Muscle of back (tissue), 3 donors: ENCODE measurements at regions not wholly inside any gene's neighbourhood (a gene's known extent, or its start where the extent isn't known, plus 50 kb on each side); places are given as distances from the start of the nearest gene placed in this dataset.
"Not testable (repeated sequence)": the region's sequence is repeated elsewhere in the genome, so short reads cannot be mapped to it uniquely, and the experiment has no call there.

Source experiments
- DNase-seq, 3 donors: peaks; one replicate each; pipeline versions ENCODE4 v3.0.0 to v3.0.0-alpha.2; 2013

- not testable (repeated sequence) for DNase-seq
Observed at GRCh38 chr5:143588121-143588520, 184.6 kb upstream of the NR3C1 start.

- no peak for DNase-seq
Observed at GRCh38 chr5:143586781-143587362, 183.4 kb upstream of the NR3C1 start.

GRCh38 chr5:143585970-143586369, 182.5 kb upstream of the NR3C1 start:
- no peak for DNase-seq

GRCh38 chr5:143583409-143583808, 179.9 kb upstream of the NR3C1 start:
- no peak for DNase-seq

DNA sequence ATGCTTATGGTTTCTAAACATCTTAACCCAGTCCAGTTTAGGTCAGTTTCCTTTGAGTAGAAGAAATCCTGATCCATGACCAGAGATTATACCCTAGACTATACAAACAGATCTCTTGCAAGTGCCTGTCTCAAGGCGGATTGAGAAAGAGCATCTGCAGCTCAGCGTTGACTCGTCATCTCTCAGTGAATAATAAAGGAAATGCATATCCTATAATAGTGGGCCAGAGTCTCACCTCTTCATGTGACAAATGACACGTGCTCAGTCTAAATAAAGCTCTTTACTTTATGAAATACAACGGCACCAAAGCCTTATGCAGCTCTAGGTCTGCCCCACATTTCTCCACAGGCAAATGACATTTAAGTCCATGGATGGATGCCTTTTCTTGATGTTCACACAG, 179.4 kb upstream of the NR3C1 start:
- DNase-seq, result no peak

GRCh38 chr5:143582176-143582575, 178.7 kb upstream of the NR3C1 start:
- DNase-seq, result no peak

DNA sequence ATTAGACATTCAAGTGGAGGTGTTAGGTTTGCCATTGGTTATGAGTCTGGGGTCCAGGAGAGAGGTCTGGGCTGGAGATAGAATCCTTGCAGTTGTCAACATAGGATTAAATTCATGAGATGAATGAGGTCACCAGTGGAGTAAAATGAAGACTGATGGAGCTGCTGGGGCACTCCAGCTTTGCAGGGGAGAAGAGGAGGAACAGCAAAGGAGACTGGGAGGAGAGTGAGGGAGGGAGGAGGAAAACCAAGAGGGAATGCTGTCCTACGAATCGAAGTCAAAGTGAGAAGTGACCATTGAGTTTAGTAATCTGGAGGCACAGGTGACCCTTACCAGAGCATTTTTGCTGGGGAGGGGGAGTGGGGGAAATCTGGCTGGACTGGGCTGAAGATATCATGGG, 178.2 kb upstream of the NR3C1 start:
- DNase-seq, result no peak

- DNase-seq, result no peak
Observed at GRCh38 chr5:143581147-143581546, 177.7 kb upstream of the NR3C1 start.

DNA sequence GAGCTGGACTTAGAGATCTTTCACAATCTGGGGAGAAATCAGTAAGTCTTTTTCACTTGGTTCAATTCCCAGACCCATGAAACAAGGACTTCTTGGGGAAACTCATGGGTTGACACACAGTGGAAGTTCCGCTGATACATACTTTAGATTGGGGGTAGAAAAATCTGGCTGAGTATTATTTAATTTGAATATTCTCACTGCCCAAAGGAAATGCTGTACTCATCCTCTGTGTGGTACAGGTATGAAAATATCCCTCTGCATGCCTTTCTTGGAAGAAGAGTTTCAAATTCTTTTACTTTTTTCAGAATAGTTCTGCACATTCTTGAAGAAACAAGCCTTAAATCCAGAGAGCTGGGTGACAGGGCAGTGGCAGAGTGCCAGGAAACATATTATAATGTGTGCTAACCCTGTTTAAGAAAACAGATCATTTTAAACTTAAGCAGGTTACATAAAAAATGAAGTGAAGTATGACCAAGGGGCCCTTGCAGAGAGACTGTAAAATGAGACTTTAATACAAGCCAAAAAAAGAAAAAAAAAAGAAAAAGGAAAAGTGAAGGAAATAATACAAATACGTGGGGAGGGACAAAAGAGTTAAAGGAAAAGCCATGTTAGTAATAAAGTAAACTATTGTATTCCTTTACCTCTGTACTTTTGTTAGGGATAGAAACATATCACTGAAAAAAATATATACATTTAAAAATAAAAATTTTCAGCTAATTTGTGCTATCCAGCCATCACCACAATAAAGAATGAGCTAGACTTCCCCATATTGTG, 173.4 kb upstream of the NR3C1 start:
- peak; percentile 61 to 84 (median 76) for DNase-seq

DNA sequence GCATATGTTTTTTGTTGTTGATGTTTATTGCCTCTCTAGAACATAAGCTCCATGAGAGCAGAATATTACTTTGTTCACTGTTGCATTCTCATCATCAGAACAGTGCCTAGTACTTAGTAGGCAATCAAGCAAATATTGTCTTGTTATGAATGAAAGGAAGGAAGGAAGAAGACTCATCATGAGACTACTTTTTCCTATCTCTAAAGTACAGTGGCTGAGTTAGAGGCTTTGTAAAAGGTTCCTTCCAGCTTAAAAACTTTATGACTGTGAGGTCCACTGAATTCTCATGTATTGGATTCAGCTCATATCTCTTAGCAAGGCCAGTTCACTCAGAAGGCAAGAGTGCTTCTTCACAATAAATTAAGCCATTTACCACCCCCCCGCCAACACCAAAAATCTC, 171.8 kb upstream of the NR3C1 start:
- no peak for DNase-seq

- no peak for DNase-seq
Observed at GRCh38 chr5:143574236-143574635, 170.8 kb upstream of the NR3C1 start.

DNA sequence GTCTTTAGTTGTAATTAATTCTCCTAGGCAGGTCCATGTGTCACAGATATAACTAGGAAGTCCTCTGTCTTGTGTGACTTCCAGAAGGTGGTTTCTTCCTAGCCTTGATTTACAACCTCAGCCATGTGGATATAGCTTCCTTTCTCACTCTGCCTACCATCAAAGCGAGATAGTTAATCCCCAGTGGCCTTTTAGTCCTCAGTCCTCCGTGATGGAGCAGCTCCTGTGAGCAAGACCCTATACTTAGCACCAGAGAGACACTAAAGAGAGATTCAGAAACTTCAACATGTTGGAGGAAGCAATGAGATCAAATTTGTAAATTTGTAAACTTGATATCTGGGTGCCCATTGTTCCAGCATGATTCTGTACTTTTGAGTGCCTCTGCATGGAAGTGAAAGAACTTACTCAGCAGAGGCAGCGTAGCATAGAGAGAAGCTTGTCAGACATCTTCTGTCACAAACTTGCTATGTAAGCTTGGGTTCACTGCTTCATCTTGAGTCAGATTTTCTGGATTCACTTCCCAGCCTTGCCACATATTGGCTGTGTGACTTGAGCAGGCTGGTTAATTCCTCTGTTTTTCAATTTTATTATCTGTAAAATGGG, 170.2 kb upstream of the NR3C1 start:
- peak in 1 of 3 donors; percentile 31 for DNase-seq

GRCh38 chr5:143572671-143573070, 169.2 kb upstream of the NR3C1 start:
- DNase-seq, result no peak

DNA sequence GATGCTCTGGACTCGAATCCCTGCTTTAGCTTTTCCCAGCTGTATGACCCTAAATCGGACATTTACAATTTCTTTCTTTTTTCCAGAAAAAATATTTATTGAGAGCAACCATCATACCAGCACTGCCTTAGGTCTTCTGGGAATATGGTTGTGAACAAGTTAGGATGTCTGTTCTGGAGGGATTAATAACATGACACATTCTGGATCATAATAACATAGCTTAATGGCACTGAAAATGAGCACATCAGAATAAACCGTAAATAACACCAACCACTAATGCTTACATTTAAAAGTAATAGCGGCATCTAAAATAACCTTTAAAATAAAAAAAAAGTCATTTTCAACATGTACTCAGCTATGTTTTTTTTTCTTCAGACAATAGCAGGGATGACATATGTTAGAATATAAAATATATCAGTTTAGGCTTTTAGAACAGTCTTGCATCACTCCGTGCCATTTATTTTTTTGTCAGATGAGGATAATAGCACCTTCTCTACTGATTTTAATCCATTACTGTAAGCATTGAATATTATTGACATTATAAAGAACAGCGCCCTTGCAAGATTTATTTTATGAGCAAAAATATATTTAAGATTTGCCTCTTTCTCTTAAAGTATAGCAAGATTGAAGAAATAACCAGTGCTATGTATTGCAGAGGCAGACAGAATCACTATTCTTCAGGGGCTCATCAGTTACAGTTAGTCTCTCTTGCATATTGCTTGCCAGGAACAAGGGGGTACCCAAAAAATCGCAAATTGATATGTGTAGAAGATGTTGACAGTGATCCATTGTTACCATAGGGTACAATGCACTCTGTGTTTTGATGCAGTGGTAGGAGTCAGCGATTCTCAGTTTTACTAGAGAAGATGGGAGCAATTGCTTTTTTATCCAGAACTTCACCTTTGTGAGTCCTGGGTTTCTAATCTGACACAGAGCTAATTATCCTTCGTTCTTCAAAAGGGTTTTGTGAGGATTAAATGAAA, 168.4 kb upstream of the NR3C1 start:
- no peak for DNase-seq

- no peak for DNase-seq
Observed at GRCh38 chr5:143570989-143571388, 167.5 kb upstream of the NR3C1 start.

- DNase-seq, result no peak
Observed at GRCh38 chr5:143569722-143570567, 166.5 kb upstream of the NR3C1 start.

GRCh38 chr5:143569213-143569701, 165.8 kb upstream of the NR3C1 start:
- DNase-seq, result peak in 2 of 3 donors; percentile 62 to 72

DNA sequence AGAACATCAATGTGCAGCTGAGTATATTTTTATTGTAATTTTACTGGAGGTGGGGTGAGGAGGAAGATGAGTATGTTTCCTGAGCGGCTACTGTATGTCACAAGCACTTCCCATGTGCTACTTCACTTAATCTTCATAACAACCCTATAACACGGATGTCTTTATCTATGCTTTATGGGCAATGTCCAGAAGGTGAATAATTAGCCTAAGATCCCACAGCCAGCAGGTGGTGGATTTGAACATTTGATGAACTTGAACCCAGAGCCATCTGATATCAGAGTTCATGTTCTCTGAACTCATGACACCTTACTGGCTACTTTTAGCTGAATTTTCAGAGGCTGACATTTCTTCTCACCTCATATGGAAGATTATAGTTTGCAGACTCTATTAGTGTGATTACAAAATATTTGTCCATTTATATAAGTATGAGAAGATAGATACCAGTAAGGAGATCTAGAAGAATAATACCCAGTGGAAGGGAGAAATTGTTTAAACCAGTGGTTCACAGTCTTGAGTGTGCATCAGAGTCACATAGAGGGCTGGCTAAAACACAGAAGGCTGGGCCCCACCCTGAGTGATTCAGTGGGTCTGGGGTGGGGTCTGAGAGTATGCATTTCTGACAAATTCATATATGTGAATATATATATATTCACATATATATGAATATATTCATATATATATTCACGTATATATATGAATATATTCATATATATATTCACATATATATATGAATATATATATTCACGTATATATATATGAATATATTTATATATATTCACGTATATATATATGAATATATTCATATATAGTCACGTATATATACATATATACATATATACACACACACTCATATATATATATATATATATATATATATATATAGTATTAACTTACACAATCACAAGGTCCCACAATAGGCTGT, 164.4 kb upstream of the NR3C1 start:
- DNase-seq, result no peak

- no peak for DNase-seq
Observed at GRCh38 chr5:143566139-143566538, 162.7 kb upstream of the NR3C1 start.

DNA sequence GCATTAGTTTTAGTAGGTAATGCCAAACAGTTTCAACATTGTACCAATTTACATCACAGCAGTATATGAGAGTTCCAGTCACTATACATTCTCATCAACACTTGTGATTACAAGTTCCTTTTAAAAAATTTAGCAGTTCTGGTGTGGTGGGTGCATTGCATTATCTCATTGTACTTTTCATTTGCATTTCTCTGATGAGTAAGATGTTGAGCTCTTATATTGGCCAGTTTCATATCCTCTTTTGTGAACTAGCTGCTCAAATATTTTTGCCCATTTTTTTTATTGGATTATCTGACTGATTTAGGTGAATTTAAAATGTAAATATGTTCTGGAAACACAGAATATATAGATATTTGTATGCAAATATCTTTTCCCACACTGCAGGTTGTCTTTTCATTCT, 160.9 kb upstream of the NR3C1 start:
- DNase-seq, result no peak
